Endothelial cell of umbilical vein (primary cell): ENCODE measurements at regions not wholly inside any gene's neighbourhood (a gene's known extent, or its start where the extent isn't known, plus 50 kb on each side); places are given as distances from the start of the nearest gene placed in this dataset.

ENCODE experiments used
- BruUV-seq: library from RNA; stranded (reverse); fragments of 400-500 nt; replicated peaks from 2 replicates; lab custom pipeline; 2021; lab: Mats Ljungman, UMichigan
- CTCF ChIA-PET: fragments of 300-600, 350-600 bp; sonication (Branson Sonifier 250); formaldehyde crosslinking; loops from one replicate; lab custom pipeline; 2021; ENCODE audit warnings: antibody characterized with exemption, inconsistent platforms; lab: Charles Lee
- POLR2A ChIA-PET: fragments of 300-600, 350-600 bp; sonication (Branson Sonifier 250); formaldehyde crosslinking; loops from one replicate; lab custom pipeline; 2021; ENCODE audit warnings: antibody characterized with exemption, inconsistent platforms; lab: Charles Lee
- DNase-seq: peaks from one replicate; pipeline ENCODE4 v3.0.0-alpha.2; 2011; ENCODE audit warnings: low read depth, low spot score
- FAIRE-seq: peaks from 2 replicates; lab custom pipeline; 2011; peaks lifted over from hg19 to GRCh38; lab: Jason Lieb, UNC
- H2AFZ ChIP-seq: 2 replicates; pipeline ENCODE4 v1.6.0; 2012; ENCODE audit warnings: low read depth, low read length, control low read depth, inconsistent platforms
- H3K27ac ChIP-seq: 2 replicates; pipeline ENCODE4 v1.5.1; 2011; ENCODE audit warnings: low read depth, mild to moderate bottlenecking, control low read depth, low read length, moderate library complexity; ENCODE audit not compliant: insufficient read depth
- H3K27me3 ChIP-seq, 2 experiments: 2 replicates each; pipeline versions ENCODE4 v1.6.0 to v1.6.1; 2011; ENCODE audit warnings: low read length in 2 of 2, mixed read lengths in 1 of 2; ENCODE audit not compliant: control insufficient read depth in 2 of 2, insufficient read depth in 2 of 2
- H3K36me3 ChIP-seq, 2 experiments: 2 replicates in 1 of 2; 3 replicates in 1 of 2; pipeline ENCODE4 v1.5.1; 2011; ENCODE audit warnings: low read length in 2 of 2, mild to moderate bottlenecking in 1 of 2, moderate library complexity in 1 of 2; ENCODE audit not compliant: control insufficient read depth in 2 of 2, insufficient read depth in 2 of 2; ENCODE audit errors: extremely low read depth in 1 of 2
- H3K4me1 ChIP-seq: 3 replicates; pipeline ENCODE4 v1.5.1; 2011; ENCODE audit warnings: mild to moderate bottlenecking, low read length; ENCODE audit not compliant: control insufficient read depth, insufficient read depth; ENCODE audit errors: extremely low read depth
- H3K4me2 ChIP-seq: 2 replicates; pipeline ENCODE4 v1.6.1; 2011; ENCODE audit warnings: low read length, control low read depth, mixed read lengths; ENCODE audit not compliant: insufficient read depth
- H3K4me3 ChIP-seq, 3 experiments: fragments of 200-600 bp in 1 of 3; sonication (generic), shearing (Covaris generic) in 1 of 3; replicated peaks in 1 of 3; 2 replicates each; pipeline ENCODE4 v1.5.1; 2011 to 2016; ENCODE audit warnings: control low read depth in 3 of 3, low read length in 3 of 3, mild to moderate bottlenecking in 2 of 3, inconsistent platforms in 1 of 3, low read depth in 1 of 3, moderate library complexity in 1 of 3; ENCODE audit not compliant: insufficient read depth in 1 of 3
- H3K79me2 ChIP-seq: 2 replicates; pipeline ENCODE4 v1.6.0; 2012; ENCODE audit warnings: low read length, inconsistent platforms; ENCODE audit not compliant: control insufficient read depth, insufficient read depth
- H3K9ac ChIP-seq: replicated peaks from 2 replicates; pipeline ENCODE3; 2011; ENCODE audit warnings: low read length, control low read depth; ENCODE audit not compliant: insufficient read depth; ENCODE audit errors: extremely low read depth
- H3K9me1 ChIP-seq: replicated peaks from 3 replicates; pipeline ENCODE4 v1.6.0; 2011; ENCODE audit warnings: mild to moderate bottlenecking, low read length; ENCODE audit not compliant: control insufficient read depth, insufficient read depth; ENCODE audit errors: extremely low read depth
- H3K9me3 ChIP-seq: replicated peaks from 2 replicates; pipeline ENCODE4 v1.5.1; 2012; ENCODE audit warnings: low read length, inconsistent platforms; ENCODE audit not compliant: control insufficient read depth, insufficient read depth
- H4K20me1 ChIP-seq: replicated peaks from 2 replicates; pipeline ENCODE3; 2011; ENCODE audit warnings: mild to moderate bottlenecking, low read length; ENCODE audit not compliant: control insufficient read depth, insufficient read depth; ENCODE audit errors: extremely low read depth
- CTCF ChIP-seq, 2 donors: IDR thresholded peaks; 1 replicate in 1 of 2; 2 replicates in 1 of 2; pipeline ENCODE4 v1.5.1; 2011; ENCODE audit warnings: low read length in 2 of 2, mild to moderate bottlenecking in 2 of 2, moderate library complexity in 2 of 2, control low read depth in 1 of 2, inconsistent platforms in 1 of 2, low read depth in 1 of 2; ENCODE audit not compliant: insufficient read depth in 1 of 2; ENCODE audit errors: extremely low read depth in 1 of 2
- EZH2 ChIP-seq: IDR thresholded peaks from 2 replicates; pipeline ENCODE4 v1.6.1; 2012; ENCODE audit warnings: borderline replicate concordance, low read depth, mild to moderate bottlenecking, moderate library complexity, low read length, inconsistent platforms; ENCODE audit not compliant: severe bottlenecking
- FOS ChIP-seq: IDR thresholded peaks from 2 replicates; pipeline ENCODE4 v1.6.1; 2011; ENCODE audit warnings: mild to moderate bottlenecking, low read length, moderate library complexity, borderline replicate concordance; ENCODE audit not compliant: insufficient read depth
- GATA2 ChIP-seq: IDR thresholded peaks from 2 replicates; pipeline ENCODE4 v1.7.0; 2011; ENCODE audit warnings: low read depth, mild to moderate bottlenecking, moderate library complexity, mixed read lengths, low read length; ENCODE audit not compliant: insufficient read length, insufficient read depth
- JUN ChIP-seq: IDR thresholded peaks from 2 replicates; pipeline ENCODE4 v1.6.1; 2011; ENCODE audit warnings: borderline replicate concordance, low read depth; ENCODE audit not compliant: insufficient read length, insufficient read depth
- MAX ChIP-seq: IDR thresholded peaks from 2 replicates; pipeline ENCODE4 v1.6.1; 2011; ENCODE audit not compliant: insufficient read depth, insufficient read length
- MYC ChIP-seq: IDR thresholded peaks from one replicate; pipeline ENCODE4 v1.6.1; 2011; ENCODE audit warnings: mild to moderate bottlenecking, low read depth, low read length
- POLR2A ChIP-seq: IDR thresholded peaks from 2 replicates; pipeline ENCODE4 v1.6.1; 2012; ENCODE audit warnings: low read depth, mild to moderate bottlenecking, control low read depth, low read length
- POLR2AphosphoS5 ChIP-seq: IDR thresholded peaks from 2 replicates; pipeline ENCODE4 v1.6.1; 2012; ENCODE audit warnings: low read depth, mild to moderate bottlenecking, control low read depth, low read length, moderate library complexity; ENCODE audit not compliant: insufficient read depth
- dilution Hi-C: fragments of 300-500 bp; cut with MboI; formaldehyde crosslinking; loops from one replicate; pipeline ENCODE4 v1.15.0; 2019; ENCODE audit warnings: low sequenced_read_pairs; ENCODE audit not compliant: extremely low pct_ligation_motif_present
- intact Hi-C: fragments of 100-400 bp; cut with micrococcal nuclease; formaldehyde crosslinking; loops from one replicate; pipeline ENCODE4 v1.10.0; 2022

GRCh38 chr5:175353926-175354325, 90.1 kb downstream of the DRD1 start:
- H3K4me1 ChIP-seq: no peaks in the 10 kb centered on the region
- TF ChIP-seq POLR2A (no peak), EZH2 (no peak), POLR2AphosphoS5 (no peak), CTCF (IDR thresholded peaks at IDR 0.05; ENCODE audit: extremely low read depth in 1 of 2, insufficient read depth in 1 of 2, low read depth in 1 of 2, low read length in 2 of 2) (no peak), GATA2 (no peak), JUN (no peak), FOS (no peak), MAX (no peak), MYC (no peak)
- H3K36me3 ChIP-seq: no peaks in the 10 kb centered on the region
- H4K20me1 ChIP-seq: no peaks in the 10 kb centered on the region
- peaks cover 2% of the 10 kb centered on the region for H3K9me3 ChIP-seq
- H3K4me3 ChIP-seq: no peak overlapping the region
- no peaks in the 10 kb centered on the region for H3K79me2 ChIP-seq
- H3K27me3 ChIP-seq: no peaks in the 10 kb centered on the region
- intact Hi-C loops: no loop called here
- H2AFZ ChIP-seq: no peak overlapping the region
- H3K9me1 ChIP-seq: no peaks in the 10 kb centered on the region
- BruUV-seq: no TSS peak
- DNase-seq (no peak), FAIRE-seq (no peak)
- H3K4me2 ChIP-seq: no peak overlapping the region
- H3K9ac ChIP-seq: no peak overlapping the region
- H3K27ac ChIP-seq: no peak overlapping the region
- POLR2A ChIA-PET: interaction anchor here (0.7 kb wide), 1 partner anchor 1250 kb away, joined by 3 read pairs; no protein-coding TSS in a partner anchor
- CTCF ChIA-PET: no interaction called here
- dilution Hi-C loops: no loop called here
